ENCODE measurements at regions not wholly inside any gene's neighbourhood (a gene's known extent, or its start where the extent isn't known, plus 50 kb on each side); places are given as distances from the start of the nearest gene placed in this dataset.

GRCh38 chr15:95075792-95076677 lies 844.7 kb downstream of the MCTP2 start:
- 36% methylated on average over 13 of the region's 13 CpGs for WGBS (ENCODE audit: low lambda C conversion rate)
- Histone ChIP-seq H3K27ac (ENCODE audit: extremely low read length, insufficient read depth, low read length) (no peak overlapping the region), H3K4me3 (replicated peaks in 1 of 3; ENCODE audit: insufficient read depth in 1 of 3, low read depth in 2 of 3, low read length in 3 of 3) (no peak overlapping the region), H3K4me2 (ENCODE audit: low read depth, low read length) (no peak overlapping the region), H4K20me1 (ENCODE audit: insufficient read depth, low read length) (no peaks in the 10 kb centered on the region), H3K27me3 (ENCODE audit: control insufficient read depth in 1 of 2, insufficient read depth in 2 of 2, low read length in 2 of 2) (no peaks in the 10 kb centered on the region), H3K4me1 (ENCODE audit: insufficient read depth, low read length) (no peaks in the 10 kb centered on the region), H2AFZ (ENCODE audit: low read length) (no peak overlapping the region), H3K36me3 (replicated peaks in 1 of 2; ENCODE audit: control insufficient read depth in 1 of 2, insufficient read depth in 2 of 2, low read length in 2 of 2) (no peaks in the 10 kb centered on the region), H3K9me3 (ENCODE audit: low read length) (peaks cover 96% of the 10 kb centered on the region), H3K79me2 (ENCODE audit: insufficient read depth, low read length) (no peaks in the 10 kb centered on the region), H3K9ac (ENCODE audit: insufficient read depth, low read depth, low read length) (no peak overlapping the region)
- intact Hi-C loops (cut with micrococcal nuclease; ENCODE audit: unreplicated experiment): no loop called here
- CTCF ChIA-PET (ENCODE audit: low intra/inter-chr PET ratio, low total read pairs): no interaction called here
- TF ChIP-seq ZNF782 (CRISPR knock-in tag; IDR thresholded peaks at IDR 0.05; ENCODE audit: borderline replicate concordance) (no peak), NFE2 (CRISPR knock-in tag; IDR thresholded peaks at IDR 0.05) (no peak), NFE2L1 (CRISPR knock-in tag; IDR thresholded peaks at IDR 0.05; ENCODE audit: borderline replicate concordance) (no peak), PAF1 (CRISPR knock-in tag; IDR thresholded peaks at IDR 0.05) (no peak), ZBTB4 (CRISPR knock-in tag; IDR thresholded peaks at IDR 0.05; ENCODE audit: borderline replicate concordance) (no peak), ZBTB49 (CRISPR knock-in tag; IDR thresholded peaks at IDR 0.05; ENCODE audit: borderline replicate concordance) (no peak), ZNF605 (CRISPR knock-in tag; IDR thresholded peaks at IDR 0.05) (no peak), BRD4 (CRISPR knock-in tag; IDR thresholded peaks at IDR 0.05) (no peak), ZBTB1 (CRISPR knock-in tag; IDR thresholded peaks at IDR 0.05; ENCODE audit: borderline replicate concordance) (no peak), ZNF136 (CRISPR knock-in tag; IDR thresholded peaks at IDR 0.05; ENCODE audit: low read depth) (no peak), FUBP1 (CRISPR knock-in tag; IDR thresholded peaks at IDR 0.05; ENCODE audit: borderline replicate concordance) (no peak), BCL6 (CRISPR knock-in tag; IDR thresholded peaks at IDR 0.05) (no peak), ZNF282 (IDR thresholded peaks at IDR 0.05; ENCODE audit: partially characterized antibody) (no peak), PHF21A (CRISPR knock-in tag; IDR thresholded peaks at IDR 0.05) (no peak), CERS6 (CRISPR knock-in tag; IDR thresholded peaks at IDR 0.05) (no peak), KAT7 (CRISPR knock-in tag; IDR thresholded peaks at IDR 0.05; ENCODE audit: borderline replicate concordance) (no peak)
- in situ Hi-C loops (cut with HindIII; ENCODE audit: extremely low pct_ligation_motif_present, low pct_unique_long_range_greater_than_20kb): no loop called here
- DNase-seq (ENCODE audit: low spot score): no peak
- no TSS peak for BruUV-seq (replicated peaks)
- FAIRE-seq: no peak
- POLR2A ChIA-PET: no interaction called here
- no peak for ATAC-seq
